Astrocyte (in vitro differentiated cells and primary cell): ENCODE measurements at regions not wholly inside any gene's neighbourhood (a gene's known extent, or its start where the extent isn't known, plus 50 kb on each side); places are given as distances from the start of the nearest gene placed in this dataset.

ENCODE experiments used
- CTCF ChIP-seq: IDR thresholded peaks from 2 replicates; pipeline ENCODE4 v1.5.1; 2011; ENCODE audit warnings: low read depth, mild to moderate bottlenecking, inconsistent platforms, low read length, moderate library complexity; ENCODE audit not compliant: insufficient read depth
- EZH2 ChIP-seq: IDR thresholded peaks from 2 replicates; pipeline ENCODE4 v1.6.1; 2012; ENCODE audit warnings: mild to moderate bottlenecking, low read length, inconsistent platforms; ENCODE audit not compliant: insufficient read depth

GRCh38 chr2:102986826-102987490 lies 225.1 kb downstream of the TMEM182 start:
- no peak for TF ChIP-seq CTCF
- no peak for TF ChIP-seq EZH2
